NCI-H146 (cell line): ENCODE measurements at regions not wholly inside any gene's neighbourhood (a gene's known extent, or its start where the extent isn't known, plus 50 kb on each side); places are given as distances from the start of the nearest gene placed in this dataset.

Source experiments
- DNase-seq: peaks from one replicate; lab custom pipeline; 2025; lab: John Stamatoyannopoulos, UW

DNA sequence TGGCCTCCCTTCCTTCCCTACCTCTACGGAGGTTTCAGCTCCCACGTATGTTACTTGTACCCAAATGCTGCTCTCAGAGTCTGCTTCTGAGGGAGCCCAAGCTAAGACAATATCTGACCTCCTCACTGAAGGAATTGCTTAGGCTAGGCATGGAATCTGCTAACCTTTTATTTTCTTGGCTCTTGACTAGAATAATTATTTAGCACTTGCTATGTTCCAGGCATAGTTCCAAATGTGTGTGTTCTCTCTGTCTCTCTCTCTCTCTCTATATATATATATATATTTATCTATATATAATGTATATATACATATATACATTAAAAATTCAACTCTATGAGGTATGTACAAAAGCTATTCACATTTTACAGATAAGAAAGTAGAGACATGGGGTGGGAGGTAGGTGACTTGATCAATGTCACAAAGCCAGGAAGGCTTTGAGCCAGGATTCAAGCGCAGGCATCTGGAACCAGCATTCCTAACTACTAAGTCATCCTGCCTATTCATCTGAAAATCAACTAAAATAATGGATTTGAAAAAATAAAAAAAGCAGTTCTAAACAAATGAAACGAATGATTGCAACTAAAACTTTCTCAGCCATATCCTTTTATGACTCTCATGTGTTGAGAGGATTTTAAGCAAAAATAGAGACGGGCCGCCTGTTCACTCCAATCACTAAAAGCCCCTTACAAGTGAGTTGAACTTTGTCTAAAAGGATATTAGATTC lies 189.7 kb upstream of the JAG1 start:
- DNase-seq: no peak

- DNase-seq: peak; percentile 50
Observed at GRCh38 chr20:10864076-10864672, 190.4 kb upstream of the JAG1 start.

- peak; percentile 24 for DNase-seq
Observed at GRCh38 chr20:10868299-10868698, 194.5 kb upstream of the JAG1 start.

- DNase-seq: no peak
Observed at GRCh38 chr20:10873026-10873425, 199.2 kb upstream of the JAG1 start.

GRCh38 chr20:10875653-10876052 lies 201.9 kb upstream of the JAG1 start:
- DNase-seq: no peak

DNA sequence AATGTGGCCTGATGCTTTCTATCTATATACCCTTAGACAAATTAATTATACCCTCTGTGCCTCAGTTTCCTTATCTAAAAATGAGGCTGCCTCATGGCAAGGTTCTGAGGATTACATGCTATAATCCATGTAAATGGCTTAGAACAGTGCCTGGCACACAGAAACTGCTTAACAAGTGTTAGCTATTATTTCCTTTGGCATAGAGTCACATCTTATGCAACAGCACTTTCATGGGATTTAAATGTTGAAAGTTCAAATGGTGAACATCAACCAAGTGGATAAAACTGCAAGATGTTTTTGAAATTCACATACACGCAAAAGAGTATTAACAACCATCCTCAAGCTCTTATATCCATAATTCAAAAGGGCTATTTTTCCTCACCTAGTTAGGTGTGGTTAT lies 202.8 kb upstream of the JAG1 start:
- DNase-seq: no peak

GRCh38 chr20:10877342-10877741 lies 203.5 kb upstream of the JAG1 start:
- no peak for DNase-seq

GRCh38 chr20:10883166-10883565 lies 209.4 kb upstream of the JAG1 start:
- DNase-seq: no peak

DNA sequence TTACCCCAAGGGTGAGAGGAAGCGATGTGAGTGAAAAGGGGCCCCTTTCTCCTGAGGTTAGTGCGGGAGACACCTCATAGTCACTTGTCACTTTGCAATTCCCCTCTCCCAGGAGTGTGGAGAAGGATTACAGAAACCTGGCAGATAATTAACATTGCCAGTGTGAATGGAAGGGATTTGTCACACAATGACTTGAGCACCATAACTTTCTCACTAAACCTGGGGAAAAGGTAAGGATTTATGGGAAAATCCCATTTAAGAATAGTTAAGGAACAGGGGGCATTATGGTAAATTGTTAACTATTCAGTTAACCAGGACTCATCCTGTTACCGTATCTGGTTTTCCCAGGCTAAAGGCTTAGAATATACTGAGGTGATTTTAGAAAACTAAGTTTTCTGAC lies 219.5 kb upstream of the JAG1 start:
- DNase-seq: no peak

DNA sequence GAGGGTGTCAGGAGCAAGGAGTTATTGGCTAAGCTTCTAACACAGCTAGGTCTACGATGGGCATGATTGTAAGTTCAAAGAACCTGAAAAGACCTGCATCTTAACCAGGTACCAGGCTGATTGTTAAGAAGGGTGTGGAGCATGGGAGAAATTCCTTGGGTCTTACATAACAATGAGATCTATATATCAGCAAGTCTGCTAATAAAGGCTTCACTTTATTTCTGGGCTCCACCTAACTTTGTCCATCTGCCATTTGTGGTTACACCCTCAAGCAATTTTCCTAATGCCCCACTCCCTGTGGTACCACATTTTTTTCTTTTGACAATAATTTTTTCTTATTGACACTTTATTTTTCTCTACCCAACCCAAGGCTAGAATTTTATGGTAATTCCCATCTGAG lies 223.5 kb upstream of the JAG1 start:
- no peak for DNase-seq

DNA sequence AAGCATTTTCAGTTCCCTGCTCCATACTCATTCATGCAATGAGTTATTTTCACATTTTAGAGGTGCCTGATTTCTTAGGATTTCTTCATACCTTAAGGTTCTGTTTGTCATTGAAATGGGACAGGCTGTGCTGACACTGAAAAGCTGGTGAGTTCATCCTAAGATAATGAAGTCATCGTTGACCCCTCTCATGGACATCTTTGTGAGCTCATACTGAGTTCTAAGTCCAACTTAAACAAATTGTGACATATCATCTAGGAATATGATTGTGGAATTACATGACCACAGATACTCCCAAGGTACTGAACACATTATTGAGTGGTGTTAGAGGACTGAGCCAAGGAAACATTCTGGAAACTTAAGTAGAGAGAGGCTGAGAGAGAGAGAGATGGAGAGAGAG lies 224.8 kb upstream of the JAG1 start:
- DNase-seq: no peak

DNA sequence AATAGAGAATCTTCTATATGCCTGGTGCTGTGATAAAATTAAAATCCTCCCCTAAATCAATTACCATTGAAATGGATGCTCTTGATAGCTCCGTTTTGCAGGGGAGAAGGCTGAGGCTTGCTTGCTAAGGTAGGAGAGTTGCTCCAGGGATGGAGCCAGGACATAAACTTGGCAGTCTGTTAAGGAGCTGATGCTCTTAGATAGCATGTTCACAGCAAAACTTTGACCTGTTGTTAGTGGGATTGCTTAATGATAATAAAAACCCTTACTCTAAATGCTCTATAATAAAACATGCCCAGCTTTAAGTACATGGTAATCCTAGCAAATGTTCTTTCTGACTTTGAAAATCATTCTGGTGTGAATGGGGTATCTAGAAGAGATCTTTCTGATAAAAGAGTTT lies 228.4 kb upstream of the JAG1 start:
- no peak for DNase-seq

DNA sequence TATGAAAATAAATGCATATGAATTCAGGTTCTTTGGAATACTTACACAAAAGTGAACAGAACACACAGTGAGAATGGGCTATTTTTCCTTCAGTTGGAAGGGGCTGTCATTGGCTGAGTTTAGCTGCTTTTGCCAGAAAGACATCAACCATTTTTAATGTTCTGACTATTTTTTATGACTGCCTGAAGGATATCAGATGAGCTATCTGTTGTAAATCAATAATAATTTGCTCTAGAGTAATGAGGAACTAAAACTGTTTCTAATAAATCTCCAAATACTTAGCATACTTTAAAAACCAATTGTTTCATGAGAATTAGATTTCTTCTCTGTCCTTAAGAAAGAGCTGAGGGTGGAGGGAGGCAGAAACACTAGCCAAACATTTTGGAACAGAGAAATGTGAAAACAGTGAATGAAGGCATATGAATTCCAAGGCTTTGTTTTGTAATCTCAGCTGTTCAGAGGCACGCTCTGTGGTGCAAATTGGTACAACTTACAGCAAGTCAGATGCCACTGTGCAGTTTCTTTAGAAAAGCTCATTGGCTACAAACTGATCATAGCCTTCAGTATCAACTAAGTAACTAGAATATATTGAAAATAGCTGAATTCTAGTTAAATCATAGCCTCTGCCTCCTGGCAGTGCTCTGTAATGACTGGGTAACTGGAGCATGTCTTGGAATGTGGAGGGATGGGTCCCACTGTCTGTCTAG lies 228.9 kb upstream of the JAG1 start:
- no peak for DNase-seq

GRCh38 chr20:10906834-10907233 lies 233.0 kb upstream of the JAG1 start:
- no peak for DNase-seq

GRCh38 chr20:10909803-10910202 lies 236.0 kb upstream of the JAG1 start:
- DNase-seq: no peak

DNA sequence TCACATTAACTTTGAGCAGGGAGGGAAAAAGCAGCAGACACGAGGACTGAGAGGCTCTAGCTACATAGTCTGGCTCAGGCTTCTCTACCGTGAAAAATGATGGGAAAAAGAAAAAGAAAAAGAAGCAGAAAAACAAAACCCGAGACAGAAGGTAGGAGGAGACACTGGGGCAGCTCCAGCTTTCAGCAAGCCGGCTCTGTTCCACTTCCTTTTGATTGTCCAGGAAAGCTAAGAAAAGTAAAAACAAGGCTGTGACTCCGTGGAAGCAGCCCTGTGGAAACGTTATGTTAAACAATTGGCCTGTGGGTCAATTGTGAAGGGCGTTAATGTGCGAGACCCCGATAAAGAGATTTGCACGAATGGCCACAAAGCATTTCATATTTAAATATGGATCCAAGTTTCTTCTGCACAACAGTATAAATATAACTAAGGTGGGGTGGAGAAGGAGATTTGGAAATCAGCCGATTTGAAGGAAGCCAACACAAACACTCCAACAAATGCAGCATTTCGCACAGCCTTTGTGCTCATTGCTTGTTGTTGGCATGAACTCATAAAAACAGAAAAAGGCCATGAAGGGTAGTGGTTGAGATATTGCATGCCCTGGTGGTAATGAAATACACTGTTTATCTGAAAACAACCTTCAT lies 236.9 kb upstream of the JAG1 start:
- no peak for DNase-seq

DNA sequence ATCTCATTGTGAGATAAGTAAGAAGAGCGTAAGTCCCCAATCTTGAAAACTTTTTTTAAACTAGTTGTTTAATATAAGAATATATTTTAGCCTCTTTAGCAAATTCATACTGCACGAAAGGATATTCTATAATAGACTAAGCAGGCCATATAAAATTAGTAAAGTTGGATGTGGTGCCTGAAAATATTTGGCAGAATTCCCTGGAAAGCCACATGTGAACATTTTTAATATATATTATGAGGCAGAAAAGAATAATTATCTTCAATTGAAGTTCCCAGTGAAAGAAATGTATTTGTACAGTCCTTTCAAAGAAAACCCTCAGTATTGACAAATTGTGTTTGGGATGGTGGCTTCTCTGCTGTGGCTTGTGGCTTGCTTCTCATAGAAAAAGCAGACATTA lies 237.5 kb upstream of the JAG1 start:
- no peak for DNase-seq

GRCh38 chr20:10915815-10916214 lies 242.0 kb upstream of the JAG1 start:
- no peak for DNase-seq

DNA sequence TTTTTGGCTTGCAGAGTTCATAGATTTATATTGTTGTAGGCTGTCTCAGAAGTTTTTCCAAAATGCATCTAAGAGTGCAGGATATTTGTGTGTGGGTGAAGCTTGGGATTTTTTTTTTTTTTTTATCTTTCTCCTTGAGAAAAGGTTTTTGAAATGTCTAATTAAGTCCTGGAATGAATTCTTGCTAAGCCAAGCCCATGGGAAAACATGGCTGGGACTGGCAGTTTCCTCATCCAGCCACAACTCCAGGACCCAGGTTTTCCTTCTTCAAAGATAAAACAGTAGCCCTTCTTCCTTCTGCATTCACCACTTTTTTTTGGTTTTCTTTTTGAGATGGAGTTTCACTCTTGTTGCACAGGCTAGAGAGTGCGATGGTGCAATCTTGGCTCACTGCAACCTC lies 242.5 kb upstream of the JAG1 start:
- DNase-seq: no peak

DNA sequence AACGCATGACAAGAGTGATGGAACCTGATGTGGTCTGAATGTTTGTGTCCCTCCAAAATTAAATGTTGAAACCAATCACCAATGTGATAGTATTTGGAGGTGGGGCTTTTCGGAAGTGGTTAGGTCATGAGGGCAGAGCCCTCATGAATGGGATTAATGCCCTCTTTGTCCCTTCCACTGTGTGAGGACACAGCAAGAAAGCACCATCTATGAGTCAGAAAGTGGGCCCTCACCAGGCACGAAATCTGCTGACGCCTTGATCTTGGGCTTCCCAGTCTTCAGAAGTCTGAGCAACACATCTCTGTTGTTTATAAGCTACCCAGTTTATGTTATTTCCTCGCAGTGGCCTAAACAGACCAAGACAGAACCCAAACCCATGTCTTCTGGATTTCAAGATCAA lies 244.0 kb upstream of the JAG1 start:
- no peak for DNase-seq

- DNase-seq: no peak
Observed at GRCh38 chr20:10919396-10920140, 245.8 kb upstream of the JAG1 start.

DNA sequence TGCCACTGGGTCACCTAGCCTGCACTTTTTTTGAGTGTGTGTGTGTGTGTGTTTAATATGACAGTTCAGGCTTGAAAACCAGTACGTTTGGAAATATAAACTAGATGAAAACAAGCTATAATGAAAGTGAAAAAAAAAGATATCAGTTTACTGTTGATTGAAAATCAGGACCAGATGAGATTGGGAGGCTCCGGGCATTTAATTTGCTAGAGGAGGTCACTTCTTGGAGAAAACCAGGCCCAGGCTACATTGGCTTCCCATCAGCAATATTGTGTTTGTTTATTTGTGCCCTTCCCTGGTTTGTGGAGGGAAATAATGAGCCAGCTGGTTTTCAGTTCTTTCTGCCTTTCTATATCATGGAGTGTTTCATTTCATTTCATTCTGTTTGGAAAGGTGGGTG lies 246.6 kb upstream of the JAG1 start:
- DNase-seq: no peak
